ENCODE measurements at regions not wholly inside any gene's neighbourhood (a gene's known extent, or its start where the extent isn't known, plus 50 kb on each side); places are given as distances from the start of the nearest gene placed in this dataset.

DNA sequence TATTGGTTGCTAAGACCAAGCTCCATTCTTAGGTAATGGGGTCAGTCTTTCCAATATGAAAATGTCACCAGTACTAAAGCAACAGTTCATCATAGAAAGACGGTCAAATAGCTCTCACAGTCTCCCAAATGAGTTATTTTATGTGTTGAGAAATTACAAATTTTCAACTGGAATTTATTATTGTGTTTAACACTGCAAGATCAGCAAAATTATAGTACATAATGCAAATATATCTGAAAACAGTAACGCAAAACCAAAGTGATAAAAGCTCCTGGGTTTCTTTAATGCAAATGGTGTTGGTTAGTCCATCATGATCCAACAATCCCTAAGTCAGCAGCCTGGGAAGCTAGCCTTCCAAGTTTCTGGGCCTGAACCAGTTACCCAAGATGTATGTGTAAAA is 61.5 kb upstream of the EGFL6 start:
- TF ChIP-seq EZH2phosphoT487 (IDR thresholded peaks at IDR 0.05; ENCODE audit: insufficient read depth, low read depth) (no peak), EZH2 (IDR thresholded peaks at IDR 0.05; ENCODE audit: insufficient read depth, poor library complexity, severe bottlenecking) (no peak)
- DNase-seq, result no peak
- Histone ChIP-seq H3K9ac (no peak overlapping the region), H3F3A (ENCODE audit: insufficient read depth) (no peaks in the 10 kb centered on the region), H3K4me1 (ENCODE audit: insufficient read depth) (no peaks in the 10 kb centered on the region), H3K9me3 (ENCODE audit: low read depth) (no peaks in the 10 kb centered on the region), H3K4me2 (ENCODE audit: unreplicated experiment) (no peak overlapping the region), H3K36me3 (ENCODE audit: low read depth) (no peaks in the 10 kb centered on the region), H4K20me1 (ENCODE audit: insufficient read depth) (no peaks in the 10 kb centered on the region), H3K9me2 (ENCODE audit: insufficient read depth) (no peaks in the 10 kb centered on the region), H2AFZ (no peak overlapping the region), H3K4me3 (no peak overlapping the region), H3K79me2 (ENCODE audit: insufficient read depth) (no peaks in the 10 kb centered on the region), H3K27me3 (replicated peaks; ENCODE audit: insufficient read depth) (no peaks in the 10 kb centered on the region), H3K27ac (no peak overlapping the region)
- in situ Hi-C loops (cut with MboI), result loop anchor here (25.0 kb wide), 2 partner anchors 229 to 696 kb away; partner anchors contain the start of genes OFD1 and TRAPPC2
- 64% methylated on average over 2 of the region's 2 CpGs for WGBS, 2 experiments (ENCODE audit: low coverage in 1 of 2, low lambda C conversion rate in 2 of 2, missing lambda C conversion rate in 2 of 2)

DNA sequence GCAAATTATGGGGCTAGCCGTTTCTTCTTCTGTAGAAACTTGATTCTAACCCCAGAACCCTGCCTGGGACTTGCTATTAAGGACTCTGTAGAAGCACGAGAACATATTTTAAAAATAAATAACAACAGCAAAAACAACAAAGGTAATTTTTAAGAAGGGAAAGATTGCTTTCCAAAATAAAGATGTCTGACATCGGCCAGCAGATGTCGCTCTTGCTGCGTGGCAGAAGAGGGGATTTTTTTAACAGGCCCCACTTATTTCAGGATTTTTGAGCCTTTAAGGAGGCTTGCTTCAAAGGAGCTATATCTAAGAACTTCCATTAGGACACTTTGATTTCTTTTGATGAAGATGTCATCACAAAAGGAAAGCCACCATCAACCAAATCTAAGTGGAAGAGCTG is 62.8 kb upstream of the EGFL6 start:
- no peaks in the 10 kb centered on the region for H3K79me2 ChIP-seq (ENCODE audit: insufficient read depth)
- no peaks in the 10 kb centered on the region for H4K20me1 ChIP-seq (ENCODE audit: insufficient read depth)
- no peak overlapping the region for H2AFZ ChIP-seq
- no peaks in the 10 kb centered on the region for H3F3A ChIP-seq (ENCODE audit: insufficient read depth)
- 0 to 4% methylated on average over 5 of the region's 5 CpGs for WGBS, 2 experiments (ENCODE audit: low coverage in 1 of 2, low lambda C conversion rate in 2 of 2, missing lambda C conversion rate in 2 of 2)
- no peak overlapping the region for H3K4me2 ChIP-seq (ENCODE audit: unreplicated experiment)
- H3K9me2 ChIP-seq (ENCODE audit: insufficient read depth), result no peaks in the 10 kb centered on the region
- no peak overlapping the region for H3K4me3 ChIP-seq
- no peak overlapping the region for H3K27ac ChIP-seq
- H3K9ac ChIP-seq, result no peak overlapping the region
- in situ Hi-C loops (cut with MboI), result loop anchor here (25.0 kb wide), 2 partner anchors 231 to 694 kb away; partner anchors contain the start of genes OFD1 and TRAPPC2
- peak; percentile 60 for DNase-seq
- no peaks in the 10 kb centered on the region for H3K4me1 ChIP-seq (ENCODE audit: insufficient read depth)
- no peaks in the 10 kb centered on the region for H3K36me3 ChIP-seq (ENCODE audit: low read depth)
- H3K27me3 ChIP-seq (replicated peaks; ENCODE audit: insufficient read depth), result no peaks in the 10 kb centered on the region
- no peaks in the 10 kb centered on the region for H3K9me3 ChIP-seq (ENCODE audit: low read depth)
- TF ChIP-seq EZH2 (IDR thresholded peaks at IDR 0.05; ENCODE audit: insufficient read depth, poor library complexity, severe bottlenecking), result no peak
- TF ChIP-seq EZH2phosphoT487 (IDR thresholded peaks at IDR 0.05; ENCODE audit: insufficient read depth, low read depth), result no peak

DNA sequence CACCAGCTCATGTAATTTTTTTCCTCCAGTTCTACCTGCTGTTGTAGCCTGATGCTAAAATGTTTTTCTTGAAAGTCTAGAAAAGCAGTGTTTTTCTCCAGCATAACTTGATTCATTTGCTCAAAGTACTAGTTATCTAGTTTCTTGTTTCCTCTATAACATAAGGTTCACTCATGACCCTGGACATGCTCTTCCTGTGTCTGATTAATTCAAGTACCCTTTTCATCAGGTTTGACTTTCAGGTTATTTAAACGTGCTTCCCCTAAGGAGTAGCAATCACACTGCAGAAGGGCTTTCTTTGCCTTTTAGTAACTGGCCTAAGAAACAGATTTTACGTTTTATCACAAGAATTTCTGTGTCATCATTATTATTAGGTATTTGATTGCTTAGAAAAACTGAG is 66.8 kb upstream of the EGFL6 start:
- no peaks in the 10 kb centered on the region for H3K79me2 ChIP-seq (ENCODE audit: insufficient read depth)
- in situ Hi-C loops (cut with MboI), result loop anchor here (25.0 kb wide), 2 partner anchors 235 to 690 kb away; partner anchors contain the start of genes OFD1 and TRAPPC2
- H3K27me3 ChIP-seq (replicated peaks; ENCODE audit: insufficient read depth), result no peaks in the 10 kb centered on the region
- TF ChIP-seq EZH2 (IDR thresholded peaks at IDR 0.05; ENCODE audit: insufficient read depth, poor library complexity, severe bottlenecking) (no peak), EZH2phosphoT487 (IDR thresholded peaks at IDR 0.05; ENCODE audit: insufficient read depth, low read depth) (no peak)
- no peaks in the 10 kb centered on the region for H4K20me1 ChIP-seq (ENCODE audit: insufficient read depth)
- H3K36me3 ChIP-seq (ENCODE audit: low read depth), result no peaks in the 10 kb centered on the region
- no peak overlapping the region for H3K9ac ChIP-seq
- no peak overlapping the region for H2AFZ ChIP-seq
- H3K9me3 ChIP-seq (ENCODE audit: low read depth), result no peaks in the 10 kb centered on the region
- no peak overlapping the region for H3K4me3 ChIP-seq
- no peak for DNase-seq
- no peaks in the 10 kb centered on the region for H3K9me2 ChIP-seq (ENCODE audit: insufficient read depth)
- H3F3A ChIP-seq (ENCODE audit: insufficient read depth), result no peaks in the 10 kb centered on the region
- no peak overlapping the region for H3K27ac ChIP-seq
- 77 to 81% methylated on average over 2 of the region's 2 CpGs for WGBS, 2 experiments (ENCODE audit: low coverage in 1 of 2, low lambda C conversion rate in 2 of 2, missing lambda C conversion rate in 2 of 2)
- no peak overlapping the region for H3K4me2 ChIP-seq (ENCODE audit: unreplicated experiment)
- H3K4me1 ChIP-seq (ENCODE audit: insufficient read depth), result no peaks in the 10 kb centered on the region

DNA sequence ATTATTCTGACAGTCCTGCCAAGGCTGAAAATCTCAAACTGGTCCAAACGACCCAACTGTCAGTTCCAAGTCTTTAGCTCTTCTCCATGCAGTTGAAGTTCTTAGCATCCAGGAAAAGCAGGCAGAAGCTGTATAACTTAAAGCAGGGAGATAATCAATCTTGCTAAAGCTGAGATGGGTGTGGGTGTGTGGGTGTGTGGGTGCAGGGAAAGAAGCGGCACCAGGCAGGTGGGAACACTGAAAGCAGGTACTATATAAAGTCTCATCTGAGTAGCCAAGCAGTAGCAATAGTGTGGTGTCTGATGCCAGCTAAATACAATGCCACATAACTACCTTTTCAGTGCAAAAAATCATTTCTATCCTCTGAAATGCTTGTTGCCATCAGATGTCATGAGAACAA is 69.7 kb upstream of the EGFL6 start:
- Histone ChIP-seq H3K4me3 (no peak overlapping the region), H4K20me1 (ENCODE audit: insufficient read depth) (no peaks in the 10 kb centered on the region), H3K79me2 (ENCODE audit: insufficient read depth) (no peaks in the 10 kb centered on the region), H3K36me3 (ENCODE audit: low read depth) (no peaks in the 10 kb centered on the region), H2AFZ (no peak overlapping the region), H3K27ac (no peak overlapping the region), H3K9me3 (ENCODE audit: low read depth) (no peaks in the 10 kb centered on the region), H3K9me2 (ENCODE audit: insufficient read depth) (no peaks in the 10 kb centered on the region), H3K4me2 (ENCODE audit: unreplicated experiment) (no peak overlapping the region), H3F3A (ENCODE audit: insufficient read depth) (no peaks in the 10 kb centered on the region), H3K9ac (no peak overlapping the region), H3K27me3 (replicated peaks; ENCODE audit: insufficient read depth) (no peaks in the 10 kb centered on the region), H3K4me1 (ENCODE audit: insufficient read depth) (no peaks in the 10 kb centered on the region)
- TF ChIP-seq EZH2phosphoT487 (IDR thresholded peaks at IDR 0.05; ENCODE audit: insufficient read depth, low read depth) (no peak), EZH2 (IDR thresholded peaks at IDR 0.05; ENCODE audit: insufficient read depth, poor library complexity, severe bottlenecking) (no peak)
- in situ Hi-C loops (cut with MboI), result loop anchor here (10.0 to 25.0 kb wide), 3 partner anchors 238 to 687 kb away; partner anchors contain the start of genes OFD1 and TRAPPC2
- DNase-seq, result no peak
- 58 to 62% methylated on average over 2 of the region's 2 CpGs for WGBS, 2 experiments (ENCODE audit: low coverage in 1 of 2, low lambda C conversion rate in 2 of 2, missing lambda C conversion rate in 2 of 2)

DNA sequence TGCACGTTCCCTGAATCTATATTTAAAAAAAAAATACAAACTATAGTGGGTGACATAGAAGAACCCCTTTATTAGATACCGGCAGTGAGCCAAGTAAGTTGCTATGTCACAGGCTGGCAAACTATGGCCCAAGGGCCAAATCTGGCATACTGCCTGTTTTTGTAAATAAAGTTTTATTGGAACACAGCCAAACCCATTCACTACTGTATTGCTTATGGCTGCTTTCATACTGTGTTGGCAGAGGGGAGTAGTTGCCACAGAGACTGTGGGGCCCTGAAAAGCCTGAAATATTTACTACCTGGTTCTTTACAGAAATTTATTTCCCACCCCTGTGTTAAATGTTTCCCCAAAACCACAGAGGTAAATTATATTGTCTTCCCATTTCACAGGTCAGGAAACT is 71.2 kb upstream of the EGFL6 start:
- no peaks in the 10 kb centered on the region for H3K4me1 ChIP-seq (ENCODE audit: insufficient read depth)
- H2AFZ ChIP-seq, result no peak overlapping the region
- in situ Hi-C loops (cut with MboI), result loop anchor here (10.0 kb wide), 1 partner anchor 533 kb away; no protein-coding TSS in a partner anchor
- DNase-seq, result no peak
- H3K36me3 ChIP-seq (ENCODE audit: low read depth), result no peaks in the 10 kb centered on the region
- H3K4me3 ChIP-seq, result no peak overlapping the region
- no peaks in the 10 kb centered on the region for H3K27me3 ChIP-seq (replicated peaks; ENCODE audit: insufficient read depth)
- H3K9me3 ChIP-seq (ENCODE audit: low read depth), result no peaks in the 10 kb centered on the region
- no peaks in the 10 kb centered on the region for H4K20me1 ChIP-seq (ENCODE audit: insufficient read depth)
- WGBS, 2 experiments (ENCODE audit: low coverage in 1 of 2, low lambda C conversion rate in 2 of 2, missing lambda C conversion rate in 2 of 2), result 77 to 92% methylated on average over 2 of the region's 2 CpGs
- no peaks in the 10 kb centered on the region for H3K79me2 ChIP-seq (ENCODE audit: insufficient read depth)
- H3K4me2 ChIP-seq (ENCODE audit: unreplicated experiment), result no peak overlapping the region
- no peak overlapping the region for H3K9ac ChIP-seq
- H3K9me2 ChIP-seq (ENCODE audit: insufficient read depth), result no peaks in the 10 kb centered on the region
- TF ChIP-seq EZH2phosphoT487 (IDR thresholded peaks at IDR 0.05; ENCODE audit: insufficient read depth, low read depth) (no peak), EZH2 (IDR thresholded peaks at IDR 0.05; ENCODE audit: insufficient read depth, poor library complexity, severe bottlenecking) (no peak)
- H3F3A ChIP-seq (ENCODE audit: insufficient read depth), result no peaks in the 10 kb centered on the region
- H3K27ac ChIP-seq, result no peak overlapping the region

All from GM23248 (cell line).